HCT116 (cell line): ENCODE measurements at regions not wholly inside any gene's neighbourhood (a gene's known extent, or its start where the extent isn't known, plus 50 kb on each side); places are given as distances from the start of the nearest gene placed in this dataset.

Experiments used
- ATAC-seq: fragments of 200-7000 bp; cut with Tn5 transposase; 2 replicates; pipeline ENCODE4 v1.9.1; 2020; ENCODE audit warnings: mild to moderate bottlenecking, moderate library complexity
- BruUV-seq: library from RNA; stranded (reverse); fragments of 400-500 nt; replicated peaks from 2 replicates; lab custom pipeline; 2021; lab: Mats Ljungman, UMichigan
- CTCF ChIA-PET: fragments of 300-600 bp; sonication (Branson Sonifier 250); formaldehyde crosslinking; loops from one replicate; lab custom pipeline; 2021; ENCODE audit warnings: antibody characterized with exemption; lab: Charles Lee
- POLR2A ChIA-PET: fragments of 300-600, 350-600 bp; sonication (Branson Sonifier 250); formaldehyde crosslinking; loops from one replicate; lab custom pipeline; 2021; ENCODE audit warnings: antibody characterized with exemption; lab: Charles Lee
- RAD21 ChIA-PET, 2 experiments: fragments of 300-600 bp; sonication (Branson Sonifier 250); formaldehyde crosslinking; loops; one replicate each; lab custom pipeline; 2023; ENCODE audit warnings: low total read pairs in 2 of 2; ENCODE audit not compliant: uncharacterized antibody in 2 of 2, unreplicated experiment in 2 of 2, low non-redundant PET in 1 of 2; lab: Charles Lee
- DNase-seq: peaks from one replicate; pipeline ENCODE4 v3.0.0-alpha.2; 2010; ENCODE audit warnings: low read depth, low spot score
- H2AFZ ChIP-seq: fragments of 200-600 bp; shearing (Covaris generic), sonication (generic); 2 replicates; pipeline ENCODE4 v1.6.1; 2017; ENCODE audit warnings: low read depth, mixed run types, mixed read lengths, antibody characterized with exemption, low read length; ENCODE audit not compliant: poor library complexity, severe bottlenecking
- H3K27ac ChIP-seq: 2 replicates; pipeline ENCODE4 v1.5.1; 2012; ENCODE audit warnings: low read depth, low read length
- H3K27me3 ChIP-seq: fragments of 200-600 bp; sonication (generic); 2 replicates; pipeline ENCODE4 v1.6.1; 2016; ENCODE audit warnings: mixed run types, low read length, mixed read lengths; ENCODE audit not compliant: insufficient read depth
- H3K36me3 ChIP-seq, 2 experiments: fragments of 200-500 bp in 1 of 2; fragments of 200-600 bp in 1 of 2; sonication (Bioruptor generic) in 1 of 2; sonication (generic) in 1 of 2; 2 replicates each; pipeline versions ENCODE4 v1.5.1 to v1.6.1; 2014 to 2016; ENCODE audit warnings: low read length in 2 of 2, inconsistent platforms in 1 of 2, mixed read lengths in 1 of 2, mixed run types in 1 of 2; ENCODE audit not compliant: insufficient read depth in 2 of 2, control insufficient read depth in 1 of 2
- H3K4me1 ChIP-seq, 2 experiments: fragments of 200-600 bp in 1 of 2; sonication (generic) in 1 of 2; 2 replicates each; pipeline versions ENCODE4 v1.5.1 to v1.6.1; 2012 to 2017; ENCODE audit warnings: low read length in 2 of 2, inconsistent platforms in 1 of 2, mild to moderate bottlenecking in 1 of 2, mixed read lengths in 1 of 2, mixed run types in 1 of 2, moderate library complexity in 1 of 2; ENCODE audit not compliant: insufficient read depth in 2 of 2, control insufficient read depth in 1 of 2
- H3K4me2 ChIP-seq: fragments of 200-600 bp; sonication (generic); 2 replicates; pipeline ENCODE4 v1.6.1; 2017; ENCODE audit warnings: mixed run types, low read length, mixed read lengths
- H3K4me3 ChIP-seq, 2 experiments: fragments of 200-600 bp in 1 of 2; sonication (generic) in 1 of 2; replicated peaks in 1 of 2; 2 replicates each; pipeline ENCODE4 v1.5.1; 2011 to 2016; ENCODE audit warnings: low read length in 2 of 2, control low read depth in 1 of 2, low read depth in 1 of 2, mild to moderate bottlenecking in 1 of 2, mixed read lengths in 1 of 2, mixed run types in 1 of 2
- H3K79me2 ChIP-seq: fragments of 200-600 bp; sonication (generic); 2 replicates; pipeline ENCODE4 v1.6.1; 2017; ENCODE audit warnings: mild to moderate bottlenecking, mixed run types, low read length, moderate library complexity, mixed read lengths; ENCODE audit not compliant: insufficient read depth
- H3K9ac ChIP-seq: fragments of 200-600 bp; sonication (generic); 2 replicates; pipeline ENCODE4 v1.6.1; 2016; ENCODE audit warnings: low read length, mixed read lengths
- H3K9me2 ChIP-seq: fragments of 200-600 bp; sonication (generic), shearing (Covaris generic); 2 replicates; pipeline ENCODE4 v1.6.1; 2017; ENCODE audit warnings: mixed run types, mild to moderate bottlenecking, moderate library complexity; ENCODE audit not compliant: insufficient read depth
- H3K9me3 ChIP-seq, 2 experiments: fragments of 200-500 bp in 1 of 2; fragments of 200-600 bp in 1 of 2; sonication (Bioruptor generic) in 1 of 2; sonication (generic) in 1 of 2; 2 replicates each; pipeline ENCODE4 v1.6.1; 2014 to 2017; ENCODE audit warnings: low read length in 2 of 2, mixed read lengths in 2 of 2, inconsistent platforms in 1 of 2, low read depth in 1 of 2, mild to moderate bottlenecking in 1 of 2, mixed run types in 1 of 2, moderate library complexity in 1 of 2; ENCODE audit not compliant: control insufficient read depth in 1 of 2, insufficient read depth in 1 of 2
- H4K20me1 ChIP-seq: fragments of 200-600 bp; sonication (generic), shearing (Covaris generic); 2 replicates; pipeline ENCODE4 v1.6.1; 2017; ENCODE audit warnings: mixed run types, mild to moderate bottlenecking, moderate library complexity; ENCODE audit not compliant: insufficient read depth
- ATF3 ChIP-seq: IDR thresholded peaks from 2 replicates; pipeline ENCODE4 v1.6.1; 2012
- CBX3 ChIP-seq: IDR thresholded peaks from 2 replicates; pipeline ENCODE4 v1.6.1; 2012; ENCODE audit warnings: low read depth
- CEBPB ChIP-seq: IDR thresholded peaks from 2 replicates; pipeline ENCODE4 v1.6.1; 2012; ENCODE audit warnings: low read depth
- CTCF ChIP-seq, 3 experiments: fragments of 200-600 bp in 1 of 3; sonication (generic) in 1 of 3; IDR thresholded peaks in 2 of 3; conservative IDR thresholded peaks in 1 of 3; 2 replicates each; pipeline ENCODE4 v1.5.1; 2012 to 2017; ENCODE audit warnings: low read depth in 2 of 3, low read length in 2 of 3, antibody characterized with exemption in 1 of 3, borderline replicate concordance in 1 of 3, control low read depth in 1 of 3, mild to moderate bottlenecking in 1 of 3, mixed read lengths in 1 of 3, mixed run types in 1 of 3, moderate library complexity in 1 of 3; ENCODE audit not compliant: insufficient read depth in 1 of 3
- ELF1 ChIP-seq: IDR thresholded peaks from 2 replicates; pipeline ENCODE4 v1.6.1; 2012; ENCODE audit warnings: low read depth, borderline replicate concordance
- EZH2 ChIP-seq: fragments of 200-600 bp; sonication (generic); IDR thresholded peaks from 2 replicates; pipeline ENCODE4 v1.6.1; 2017; ENCODE audit warnings: antibody characterized with exemption, mixed run types
- EZH2phosphoT487 ChIP-seq: fragments of 200-600 bp; IDR thresholded peaks from 2 replicates; pipeline ENCODE4 v1.6.1; 2018; ENCODE audit warnings: antibody characterized with exemption, borderline replicate concordance
- FOSL1 ChIP-seq: IDR thresholded peaks from 2 replicates; pipeline ENCODE4 v1.6.1; 2012; ENCODE audit warnings: low read depth
- POLR2A ChIP-seq: IDR thresholded peaks from 2 replicates; pipeline ENCODE4 v1.7.0; 2011; ENCODE audit warnings: borderline replicate concordance; ENCODE audit not compliant: insufficient read depth, insufficient read length; ENCODE audit errors: extremely low read depth
- POLR2AphosphoS5 ChIP-seq: IDR thresholded peaks from 2 replicates; pipeline ENCODE4 v1.6.1; 2011; ENCODE audit warnings: mild to moderate bottlenecking, low read depth, low read length, moderate library complexity
- REST ChIP-seq: IDR thresholded peaks from 2 replicates; pipeline ENCODE4 v1.6.1; 2012; ENCODE audit warnings: low read depth
- SP1 ChIP-seq: IDR thresholded peaks from 2 replicates; pipeline ENCODE4 v1.6.1; 2012; ENCODE audit warnings: low read depth
- SRF ChIP-seq: IDR thresholded peaks from 2 replicates; pipeline ENCODE4 v1.6.1; 2012; ENCODE audit warnings: low read depth
- ZFX ChIP-seq: fragments of 450-650 bp; IDR thresholded peaks from 2 replicates; pipeline ENCODE4 v1.6.1; 2017
- ZNF274 ChIP-seq: fragments of 200-500 bp; sonication (Bioruptor generic); IDR thresholded peaks from 2 replicates; pipeline ENCODE4 v1.6.1; 2014; ENCODE audit warnings: mild to moderate bottlenecking, low read depth, low read length, inconsistent platforms
- intact Hi-C: fragments of 100-400 bp; cut with micrococcal nuclease; formaldehyde crosslinking; loops from 2 replicates; pipeline ENCODE4 v1.10.0; 2022

- no TSS peak for BruUV-seq
- no peak overlapping the region for H3K9ac ChIP-seq
- H3K27ac ChIP-seq: no peak overlapping the region
- DNase-seq (no peak), ATAC-seq (no peak)
- H3K27me3 ChIP-seq: no peaks in the 10 kb centered on the region
- no peaks in the 10 kb centered on the region for H3K79me2 ChIP-seq
- no peaks in the 10 kb centered on the region for H3K9me3 ChIP-seq
- ChIA-PET RAD21 (no interaction called here), CTCF (no interaction called here), POLR2A (no interaction called here)
- H3K36me3 ChIP-seq: no peaks in the 10 kb centered on the region
- no peak overlapping the region for H2AFZ ChIP-seq
- TF ChIP-seq POLR2A (no peak), FOSL1 (no peak), SRF (no peak), ATF3 (no peak), ELF1 (no peak), REST (no peak), POLR2AphosphoS5 (no peak), EZH2 (no peak), CTCF (IDR thresholded peaks at IDR 0.05 in 2 of 3, conservative IDR thresholded peaks at IDR 0.05 in 1 of 3; ENCODE audit: borderline replicate concordance in 1 of 3, insufficient read depth in 1 of 3, low read depth in 2 of 3, low read length in 2 of 3) (no peak), ZNF274 (no peak), ZFX (no peak), EZH2phosphoT487 (no peak), SP1 (no peak), CBX3 (no peak), CEBPB (no peak)
- H4K20me1 ChIP-seq: no peaks in the 10 kb centered on the region
- intact Hi-C loops: no loop called here
- H3K4me2 ChIP-seq: no peak overlapping the region
- H3K4me1 ChIP-seq: no peaks in the 10 kb centered on the region
- H3K4me3 ChIP-seq: no peak overlapping the region
- no peaks in the 10 kb centered on the region for H3K9me2 ChIP-seq
Observed at GRCh38 chr2:154532763-154533162, 165.7 kb upstream of the KCNJ3 start.
